CD4-positive, alpha-beta T cell treated with Interleukin-17A for 1 hour (primary cell): ENCODE measurements at regions not wholly inside any gene's neighbourhood (a gene's known extent, or its start where the extent isn't known, plus 50 kb on each side); places are given as distances from the start of the nearest gene placed in this dataset.
A peak's percentile ranks its signal among the peaks of the same experiment; 100 is the strongest.

Experiments used
- DNase-seq: peaks from one replicate; pipeline ENCODE4 v3.0.0-alpha.2; 2020

GRCh38 chr6:138716971-138717665, 56.5 kb upstream of the CCDC28A start:
- no peak for DNase-seq

- DNase-seq, result no peak
Observed at GRCh38 chr6:138719011-138719635, 54.4 kb upstream of the CCDC28A start.

- peak; percentile 1 for DNase-seq
Observed at GRCh38 chr6:138719744-138720143, 53.8 kb upstream of the CCDC28A start.

GRCh38 chr6:138722425-138723371, 50.9 kb upstream of the CCDC28A start:
- no peak for DNase-seq
